MCF 10A (cell line): ENCODE measurements at regions not wholly inside any gene's neighbourhood (a gene's known extent, or its start where the extent isn't known, plus 50 kb on each side); places are given as distances from the start of the nearest gene placed in this dataset.

Experiments
- BruUV-seq: library from RNA; stranded (reverse); fragments of 400-500 nt; replicated peaks from 2 replicates; lab custom pipeline; 2021; lab: Mats Ljungman, UMichigan
- CTCF ChIA-PET: fragments of 300-600 bp; sonication (Branson Sonifier 250); formaldehyde crosslinking; extraction: SDS; loops from one replicate; lab custom pipeline; 2021; ENCODE audit warnings: antibody characterized with exemption, inconsistent platforms; lab: Yijun Ruan, JAX
- POLR2A ChIA-PET: fragments of 300-600, 350-650 bp; sonication (Branson Sonifier 250); formaldehyde crosslinking; extraction: SDS; loops from one replicate; lab custom pipeline; 2020; ENCODE audit warnings: antibody characterized with exemption, inconsistent platforms; lab: Yijun Ruan, JAX
- DNase-seq: peaks from one replicate; pipeline ENCODE4 v3.0.0-alpha.2; 2018; ENCODE audit not compliant: unreplicated experiment
- H3K27ac Mint-ChIP-seq: one replicate; pipeline ENCODE4 v1.8.0; 2022; ENCODE audit warnings: mild to moderate bottlenecking, low read depth, mixed read lengths; ENCODE audit not compliant: unreplicated experiment
- H3K27me3 Mint-ChIP-seq: one replicate; pipeline ENCODE4 v1.8.0; 2022; ENCODE audit warnings: mixed read lengths; ENCODE audit not compliant: insufficient read depth, unreplicated experiment
- H3K36me3 Mint-ChIP-seq: one replicate; pipeline ENCODE4 v1.8.0; 2022; ENCODE audit warnings: mild to moderate bottlenecking, moderate library complexity, mixed read lengths; ENCODE audit not compliant: insufficient read depth, unreplicated experiment
- H3K4me1 Mint-ChIP-seq: one replicate; pipeline ENCODE4 v1.8.0; 2022; ENCODE audit warnings: mixed read lengths; ENCODE audit not compliant: insufficient read depth, unreplicated experiment
- H3K4me3 Mint-ChIP-seq: one replicate; pipeline ENCODE4 v1.8.0; 2022; ENCODE audit warnings: mild to moderate bottlenecking, moderate library complexity, mixed read lengths; ENCODE audit not compliant: unreplicated experiment
- H3K9me3 Mint-ChIP-seq: one replicate; pipeline ENCODE4 v1.8.0; 2022; ENCODE audit warnings: mixed read lengths; ENCODE audit not compliant: unreplicated experiment
- CTCF ChIP-seq: fragments of 200-600 bp; IDR thresholded peaks from one replicate; pipeline ENCODE4 v1.8.0; 2022; ENCODE audit warnings: antibody characterized with exemption, mild to moderate bottlenecking; ENCODE audit not compliant: unreplicated experiment
- intact Hi-C: fragments of 100-400 bp; cut with micrococcal nuclease; formaldehyde crosslinking; loops from 2 replicates; pipeline ENCODE4 v1.14.1; 2022

- ChIA-PET CTCF (interaction anchor here (0.7 kb wide), 1 partner anchor 492 kb away, joined by 3 read pairs; no protein-coding TSS in a partner anchor), POLR2A (no interaction called here)
- no TSS peak for BruUV-seq
- H3K9me3 Mint-ChIP-seq, result peaks cover 14% of the 10 kb centered on the region
- no peak overlapping the region for H3K4me3 Mint-ChIP-seq
- no peaks in the 10 kb centered on the region for H3K4me1 Mint-ChIP-seq
- intact Hi-C loops, result no loop called here
- H3K27ac Mint-ChIP-seq, result no peak overlapping the region
- H3K27me3 Mint-ChIP-seq, result no peaks in the 10 kb centered on the region
- DNase-seq, result no peak
- no peak for TF ChIP-seq CTCF
- peaks cover 5% of the 10 kb centered on the region for H3K36me3 Mint-ChIP-seq
Measured at GRCh38 chr13:67588607-67589006, 358.5 kb upstream of the PCDH9 start.

GRCh38 chr13:67577361-67577760 lies 347.2 kb upstream of the PCDH9 start:
- DNase-seq, result no peak
- H3K36me3 Mint-ChIP-seq, result no peaks in the 10 kb centered on the region
- BruUV-seq, result no TSS peak
- POLR2A ChIA-PET, result no interaction called here
- no peak overlapping the region for H3K27ac Mint-ChIP-seq
- H3K27me3 Mint-ChIP-seq, result no peaks in the 10 kb centered on the region
- H3K4me1 Mint-ChIP-seq, result peaks cover 15% of the 10 kb centered on the region
- intact Hi-C loops, result no loop called here
- H3K9me3 Mint-ChIP-seq, result peaks cover 10% of the 10 kb centered on the region
- TF ChIP-seq CTCF, result no peak
- H3K4me3 Mint-ChIP-seq, result no peak overlapping the region
- CTCF ChIA-PET, result no interaction called here

GRCh38 chr13:67574320-67575233 lies 344.4 kb upstream of the PCDH9 start:
- no peaks in the 10 kb centered on the region for H3K27me3 Mint-ChIP-seq

More at GRCh38 chr13:67574320-67575233, 344.4 kb upstream of the PCDH9 start:
- peak; percentile 98 for DNase-seq
- intact Hi-C loops, result no loop called here
- ChIA-PET POLR2A (interaction anchor here (0.6 to 1.4 kb wide), 8 partner anchors 10 to 1261 kb away, joined by 3 to 4 read pairs (median 4); no protein-coding TSS in a partner anchor), CTCF (interaction anchor here (0.6 to 1.0 kb wide), 2 partner anchors 312 to 661 kb away, joined by 4 read pairs; no protein-coding TSS in a partner anchor)
- H3K4me3 Mint-ChIP-seq, result peak overlapping the region; percentile 26
- peaks cover 15% of the 10 kb centered on the region for H3K4me1 Mint-ChIP-seq
- peaks cover 10% of the 10 kb centered on the region for H3K9me3 Mint-ChIP-seq
- no peaks in the 10 kb centered on the region for H3K36me3 Mint-ChIP-seq
- TF ChIP-seq CTCF, result no peak
- peak overlapping the region; percentile 99 for H3K27ac Mint-ChIP-seq
- no TSS peak for BruUV-seq
